Peyer's patch (tissue), 4 donors: ENCODE measurements at regions not wholly inside any gene's neighbourhood (a gene's known extent, or its start where the extent isn't known, plus 50 kb on each side); places are given as distances from the start of the nearest gene placed in this dataset.

Experiments
- CTCF ChIP-seq, 6 experiments: fragments of 450-650 bp in 4 of 6; fragments of 200-600 bp in 2 of 6; sonication (generic) in 1 of 6; IDR thresholded peaks; one replicate each; pipeline ENCODE4 v1.5.1; 2017 to 2019; ENCODE audit warnings: antibody characterized with exemption in 6 of 6, mild to moderate bottlenecking in 3 of 6, moderate library complexity in 1 of 6
- POLR2A ChIP-seq, 2 donors: fragments of 450-650 bp; IDR thresholded peaks; one replicate each; pipeline ENCODE4 v1.5.1; 2017; ENCODE audit warnings: antibody characterized with exemption in 2 of 2, mild to moderate bottlenecking in 2 of 2, moderate library complexity in 2 of 2

DNA sequence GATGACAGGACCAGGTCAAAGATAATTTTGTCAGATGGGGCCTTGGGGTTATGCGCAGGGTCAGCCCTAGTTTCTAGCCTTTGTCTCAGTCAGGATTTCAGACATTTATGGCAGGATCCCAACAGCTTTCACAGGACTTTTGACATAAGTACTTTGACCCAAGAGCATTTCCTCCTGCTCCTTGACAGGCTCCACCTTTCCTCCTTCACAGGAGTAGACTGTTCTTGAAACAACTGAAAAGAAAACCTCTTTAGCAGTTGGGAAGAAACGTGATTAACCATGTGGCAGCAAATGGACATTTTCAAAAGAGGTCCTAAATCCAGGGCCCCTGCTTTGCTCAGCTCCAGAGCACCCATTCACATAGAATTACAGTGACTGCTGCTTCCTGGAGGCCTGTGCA, 120.4 kb upstream of the MAP3K7 start:
- TF ChIP-seq CTCF (IDR thresholded peaks at IDR 0.05): no peak
- TF ChIP-seq POLR2A (IDR thresholded peaks at IDR 0.05): no peak
